Cardiac fibroblast (primary cell): ENCODE measurements at regions not wholly inside any gene's neighbourhood (a gene's known extent, or its start where the extent isn't known, plus 50 kb on each side); places are given as distances from the start of the nearest gene placed in this dataset.
A peak's percentile ranks its signal among the peaks of the same experiment; 100 is the strongest.

Experiments
- DNase-seq, 2 donors: peaks; one replicate each; pipeline versions ENCODE4 v3.0.0 to v3.0.0-alpha.2; 2010; ENCODE audit warnings: low read depth in 2 of 2
- H3K4me3 ChIP-seq, 2 donors: replicated peaks in 1 of 2; 1 replicate in 1 of 2; 2 replicates in 1 of 2; pipeline ENCODE4 v1.5.1; 2011; ENCODE audit warnings: low read depth in 2 of 2, low read length in 2 of 2, mild to moderate bottlenecking in 2 of 2, moderate library complexity in 1 of 2
- CTCF ChIP-seq: IDR thresholded peaks from one replicate; pipeline ENCODE4 v1.5.1; 2011; ENCODE audit warnings: low read depth, mild to moderate bottlenecking, low read length, inconsistent platforms

DNA sequence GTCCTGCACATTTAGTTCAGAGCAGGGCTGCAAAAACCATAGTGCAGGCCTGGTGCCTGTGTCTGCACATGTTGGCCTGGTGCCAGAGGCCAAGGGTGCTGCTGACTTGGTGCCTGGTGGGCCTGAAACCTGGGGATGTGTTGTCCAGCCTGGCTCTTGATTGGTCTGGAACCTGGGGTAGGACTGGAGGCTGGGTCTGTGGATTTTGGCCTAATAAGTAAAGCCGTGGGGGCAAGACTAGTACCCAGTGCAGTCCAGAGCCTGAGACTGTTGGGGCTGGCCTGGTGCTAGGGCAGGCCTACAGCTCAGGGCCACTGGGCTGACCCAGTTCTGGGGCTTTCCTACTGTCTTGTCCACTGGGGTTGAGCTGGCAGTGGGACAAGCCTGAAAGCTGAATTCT is 817.9 kb downstream of the DNAJB9 start:
- no peak for TF ChIP-seq CTCF
- H3K4me3 ChIP-seq: no peak overlapping the region
- no peak for DNase-seq

- H3K4me3 ChIP-seq: no peak overlapping the region
- peak in 1 of 2 donors; percentile 3 for DNase-seq
- TF ChIP-seq CTCF: no peak
These were observed 821.6 kb downstream of the DNAJB9 start for GRCh38 chr7:109391240-109391639.

GRCh38 chr7:109402107-109402506 is 832.4 kb downstream of the DNAJB9 start:
- H3K4me3 ChIP-seq: no peak overlapping the region
- DNase-seq: no peak
- no peak for TF ChIP-seq CTCF

- no peak for TF ChIP-seq CTCF
- no peak overlapping the region for H3K4me3 ChIP-seq
- DNase-seq: no peak
These were observed 838.1 kb downstream of the DNAJB9 start for GRCh38 chr7:109407756-109408155.

- TF ChIP-seq CTCF: no peak
- no peak for DNase-seq
- H3K4me3 ChIP-seq: no peak overlapping the region
These were observed 868.3 kb downstream of the DNAJB9 start for GRCh38 chr7:109437957-109438356.

DNA sequence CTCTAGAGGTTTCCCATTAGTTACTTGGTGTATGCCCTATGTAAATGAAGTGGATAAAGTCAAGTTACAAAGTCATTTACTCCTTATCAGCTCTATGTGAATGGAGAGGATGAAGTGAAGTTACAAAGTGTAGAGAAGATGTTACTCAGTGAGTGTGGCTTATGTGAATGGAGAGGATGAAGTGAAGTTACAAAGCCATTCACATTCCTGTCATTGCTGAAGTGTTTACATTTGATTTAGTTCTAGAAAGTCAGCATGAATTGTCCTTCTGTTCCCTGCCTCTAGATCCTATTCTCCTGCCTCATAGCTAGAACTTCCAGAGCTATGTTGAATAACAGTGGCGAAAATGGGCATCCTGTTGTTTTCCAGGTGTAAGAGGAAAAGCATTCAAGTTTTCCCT is 880.1 kb downstream of the DNAJB9 start:
- TF ChIP-seq CTCF: no peak

GRCh38 chr7:109456116-109456515 is 886.4 kb downstream of the DNAJB9 start:
- H3K4me3 ChIP-seq: no peak overlapping the region
- TF ChIP-seq CTCF: no peak
- DNase-seq: no peak

More for the DNA sequence above, 880.1 kb downstream of the DNAJB9 start:
- no peak for DNase-seq
- no peak overlapping the region for H3K4me3 ChIP-seq
